CD4-positive, alpha-beta T cell (primary cell): ENCODE measurements at regions not wholly inside any gene's neighbourhood (a gene's known extent, or its start where the extent isn't known, plus 50 kb on each side); places are given as distances from the start of the nearest gene placed in this dataset.

Source experiments
- ATAC-seq: fragments of 200-7000 bp; cut with Tn5 transposase; one replicate; pipeline ENCODE4 v1.10.0; 2022; ENCODE audit warnings: mild to moderate bottlenecking; ENCODE audit not compliant: poor library complexity
- CTCF ChIA-PET: fragments of 350-600 bp; sonication (Branson Sonifier 250); formaldehyde crosslinking; loops from one replicate; lab custom pipeline; 2021; ENCODE audit warnings: antibody characterized with exemption, inconsistent platforms; lab: Charles Lee
- POLR2A ChIA-PET: fragments of 350-600 bp; sonication (Branson Sonifier 250); formaldehyde crosslinking; loops from one replicate; lab custom pipeline; 2021; ENCODE audit warnings: antibody characterized with exemption, inconsistent platforms; lab: Charles Lee
- DNase-seq, 14 experiments: peaks; one replicate each; pipeline ENCODE4 v3.0.0-alpha.2; 2013 to 2020; ENCODE audit warnings: mixed read lengths in 2 of 14
- H3K27ac ChIP-seq, 2 donors: one replicate each; pipeline versions ENCODE4 v1.5.1 to v1.7.0; 2013; ENCODE audit warnings: low read length in 2 of 2, low read depth in 1 of 2, mild to moderate bottlenecking in 1 of 2
- H3K27me3 ChIP-seq, 2 experiments: 1 replicate in 1 of 2; 2 replicates in 1 of 2; pipeline versions ENCODE4 v1.6.1 to v1.7.0; 2013; ENCODE audit warnings: low read length in 2 of 2, control low read depth in 1 of 2, mild to moderate bottlenecking in 1 of 2, moderate library complexity in 1 of 2; ENCODE audit not compliant: insufficient read depth in 2 of 2, control insufficient read depth in 1 of 2
- H3K36me3 ChIP-seq: one replicate; pipeline ENCODE4 v1.6.1; 2013; ENCODE audit warnings: low read length, control low read depth; ENCODE audit not compliant: insufficient read depth
- H3K4me1 ChIP-seq: one replicate; pipeline ENCODE4 v1.6.1; 2013; ENCODE audit warnings: low read length, control low read depth; ENCODE audit not compliant: insufficient read depth
- H3K4me3 ChIP-seq: one replicate; pipeline ENCODE4 v1.5.1; 2013; ENCODE audit warnings: mild to moderate bottlenecking, low read length, moderate library complexity
- H3K9me3 ChIP-seq, 2 experiments: 1 replicate in 1 of 2; 2 replicates in 1 of 2; pipeline versions ENCODE4 v1.6.1 to v1.7.0; 2013; ENCODE audit warnings: low read length in 2 of 2, mild to moderate bottlenecking in 2 of 2, control low read depth in 1 of 2, moderate library complexity in 1 of 2; ENCODE audit not compliant: control insufficient read depth in 1 of 2, insufficient read depth in 1 of 2
- H3K27ac Mint-ChIP-seq: one replicate; pipeline ENCODE4 v1.8.0; 2020; ENCODE audit warnings: mixed read lengths
- H3K27me3 Mint-ChIP-seq: one replicate; pipeline ENCODE4 v1.8.0; 2021; ENCODE audit warnings: mixed read lengths
- H3K36me3 Mint-ChIP-seq: one replicate; pipeline ENCODE4 v1.8.0; 2021; ENCODE audit warnings: low read depth, mixed read lengths
- H3K4me1 Mint-ChIP-seq: one replicate; pipeline ENCODE4 v1.8.0; 2021; ENCODE audit warnings: low read depth, mixed read lengths
- H3K4me3 Mint-ChIP-seq: one replicate; pipeline ENCODE4 v1.8.0; 2020; ENCODE audit warnings: mild to moderate bottlenecking, mixed read lengths
- H3K9me3 Mint-ChIP-seq: one replicate; pipeline ENCODE4 v1.8.0; 2020; ENCODE audit warnings: mixed read lengths
- intact Hi-C, 2 experiments: fragments of 100-400 bp; cut with DNase I in 1 of 2; cut with micrococcal nuclease in 1 of 2; formaldehyde crosslinking; loops; one replicate each; pipeline versions ENCODE4 v1.15.1 to v1.9.0; 2023 to 2025; cut with DNase I, micrococcal nuclease
- TF ChIP-seq, protein P1 (sequence below): fragments of 200-600 bp; IDR thresholded peaks from one replicate; pipeline ENCODE4 v1.8.0; 2022; ENCODE audit warnings: antibody characterized with exemption, mild to moderate bottlenecking

DNA sequence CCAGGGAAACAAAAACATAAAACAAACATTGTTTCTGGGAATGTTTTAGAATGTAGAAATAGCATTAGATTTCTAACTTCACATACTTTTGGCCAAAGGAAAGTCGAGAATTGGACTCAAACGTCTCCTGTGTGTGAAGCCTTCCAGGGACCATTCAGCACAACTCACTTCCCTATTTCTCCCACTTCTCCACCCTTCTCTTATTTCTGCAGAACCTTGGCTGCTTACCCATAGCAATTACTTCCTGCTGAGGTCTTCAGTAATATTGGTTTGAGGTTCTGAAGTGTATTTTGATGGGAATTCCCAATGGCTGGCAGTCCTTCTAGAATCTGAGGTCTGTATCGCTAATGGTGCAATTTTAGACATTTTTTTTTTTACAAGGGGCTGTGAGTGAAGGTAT is 158.3 kb upstream of the SNX19 start:
- CTCF ChIA-PET = no interaction called here

DNA sequence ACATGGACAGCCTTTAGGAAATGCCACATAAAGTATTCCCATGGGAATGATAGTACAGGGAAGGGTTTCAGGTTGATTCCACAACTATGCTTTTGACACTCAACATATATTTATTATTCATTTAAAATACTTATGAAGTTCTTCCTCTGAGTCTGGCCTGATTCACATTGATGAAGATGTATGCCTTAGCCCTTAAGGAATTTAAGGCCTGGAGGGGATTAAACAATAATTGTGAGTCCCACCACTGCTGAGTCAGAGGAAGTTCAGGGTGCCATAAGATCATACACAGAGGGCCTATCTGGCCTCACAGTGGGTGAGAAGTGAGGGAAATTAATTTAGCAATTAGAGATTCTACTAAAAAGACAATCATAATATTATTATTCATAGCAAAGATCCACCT is 161.1 kb upstream of the SNX19 start:
- peaks cover 2% of the 10 kb centered on the region for H3K9me3 Mint-ChIP-seq
- no peaks in the 10 kb centered on the region for H3K4me1 Mint-ChIP-seq
- ATAC-seq (no peak), DNase-seq (no peak)
- ChIA-PET CTCF (no interaction called here), POLR2A (no interaction called here)
- H3K27ac Mint-ChIP-seq = no peak overlapping the region
- no peak overlapping the region for H3K4me3 ChIP-seq
- intact Hi-C loops = no loop called here
- H3K36me3 ChIP-seq = no peaks in the 10 kb centered on the region
- peaks cover 0 to 8% of the 10 kb centered on the region in 2 experiments for H3K9me3 ChIP-seq
- H3K4me3 Mint-ChIP-seq = no peak overlapping the region
- H3K4me1 ChIP-seq = no peaks in the 10 kb centered on the region
- no peaks in the 10 kb centered on the region for H3K27me3 Mint-ChIP-seq
- no peaks in the 10 kb centered on the region for H3K36me3 Mint-ChIP-seq
- H3K27me3 ChIP-seq = peaks cover 0 to 3% of the 10 kb centered on the region in 2 experiments
- TF ChIP-seq, protein P1, sequence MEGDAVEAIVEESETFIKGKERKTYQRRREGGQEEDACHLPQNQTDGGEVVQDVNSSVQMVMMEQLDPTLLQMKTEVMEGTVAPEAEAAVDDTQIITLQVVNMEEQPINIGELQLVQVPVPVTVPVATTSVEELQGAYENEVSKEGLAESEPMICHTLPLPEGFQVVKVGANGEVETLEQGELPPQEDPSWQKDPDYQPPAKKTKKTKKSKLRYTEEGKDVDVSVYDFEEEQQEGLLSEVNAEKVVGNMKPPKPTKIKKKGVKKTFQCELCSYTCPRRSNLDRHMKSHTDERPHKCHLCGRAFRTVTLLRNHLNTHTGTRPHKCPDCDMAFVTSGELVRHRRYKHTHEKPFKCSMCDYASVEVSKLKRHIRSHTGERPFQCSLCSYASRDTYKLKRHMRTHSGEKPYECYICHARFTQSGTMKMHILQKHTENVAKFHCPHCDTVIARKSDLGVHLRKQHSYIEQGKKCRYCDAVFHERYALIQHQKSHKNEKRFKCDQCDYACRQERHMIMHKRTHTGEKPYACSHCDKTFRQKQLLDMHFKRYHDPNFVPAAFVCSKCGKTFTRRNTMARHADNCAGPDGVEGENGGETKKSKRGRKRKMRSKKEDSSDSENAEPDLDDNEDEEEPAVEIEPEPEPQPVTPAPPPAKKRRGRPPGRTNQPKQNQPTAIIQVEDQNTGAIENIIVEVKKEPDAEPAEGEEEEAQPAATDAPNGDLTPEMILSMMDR = no peak
- no peak overlapping the region for H3K27ac ChIP-seq

More for the DNA sequence above, 158.3 kb upstream of the SNX19 start:
- no peak overlapping the region for H3K4me3 Mint-ChIP-seq
- no peaks in the 10 kb centered on the region for H3K36me3 Mint-ChIP-seq
- no peaks in the 10 kb centered on the region for H3K9me3 ChIP-seq
- no peaks in the 10 kb centered on the region for H3K27me3 Mint-ChIP-seq
- H3K4me3 ChIP-seq = no peak overlapping the region
- H3K36me3 ChIP-seq = no peaks in the 10 kb centered on the region
- DNase-seq (no peak), ATAC-seq (no peak)
- H3K9me3 Mint-ChIP-seq = peaks cover 2% of the 10 kb centered on the region
- TF ChIP-seq, protein P1 = no peak
- H3K27ac ChIP-seq = no peak overlapping the region
- POLR2A ChIA-PET = no interaction called here
- no peaks in the 10 kb centered on the region for H3K4me1 ChIP-seq
- peaks cover 0 to 3% of the 10 kb centered on the region in 2 experiments for H3K27me3 ChIP-seq
- no peak overlapping the region for H3K27ac Mint-ChIP-seq
- H3K4me1 Mint-ChIP-seq = no peaks in the 10 kb centered on the region
- intact Hi-C loops = no loop called here

DNA sequence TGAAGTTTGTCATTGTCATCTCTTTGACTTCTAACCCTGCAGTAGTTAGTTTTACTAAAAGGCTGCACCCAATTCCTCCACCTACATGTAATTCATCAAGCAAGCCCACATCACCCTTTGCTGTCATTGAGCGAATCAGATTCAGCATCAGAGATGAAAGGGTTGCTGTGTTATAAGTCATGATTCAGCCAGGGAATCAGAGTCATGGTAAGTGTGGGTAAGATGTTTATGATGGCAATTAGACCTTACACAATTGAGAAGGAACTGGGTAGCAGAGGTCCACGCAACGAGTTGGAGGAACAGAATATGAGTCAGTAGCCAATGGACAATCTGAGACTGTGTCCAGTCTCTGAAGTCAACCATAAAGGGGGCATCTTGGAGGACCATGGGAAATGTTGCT is 162.8 kb upstream of the SNX19 start:
- DNase-seq = no peak
- intact Hi-C loops = no loop called here
- H3K4me1 ChIP-seq = no peaks in the 10 kb centered on the region
- peaks cover 0 to 3% of the 10 kb centered on the region in 2 experiments for H3K27me3 ChIP-seq
- Mint-ChIP-seq H3K27ac (no peak overlapping the region), H3K4me3 (no peak overlapping the region), H3K9me3 (peaks cover 2% of the 10 kb centered on the region), H3K27me3 (no peaks in the 10 kb centered on the region), H3K36me3 (no peaks in the 10 kb centered on the region), H3K4me1 (no peaks in the 10 kb centered on the region)
- no peak overlapping the region for H3K27ac ChIP-seq
- no peaks in the 10 kb centered on the region for H3K36me3 ChIP-seq
- ChIA-PET CTCF (no interaction called here), POLR2A (no interaction called here)
- peaks cover 0 to 13% of the 10 kb centered on the region in 2 experiments for H3K9me3 ChIP-seq
- TF ChIP-seq, protein P1 = no peak
- no peak overlapping the region for H3K4me3 ChIP-seq
- no peak for ATAC-seq
